ENCODE measurements at regions not wholly inside any gene's neighbourhood (a gene's known extent, or its start where the extent isn't known, plus 50 kb on each side); places are given as distances from the start of the nearest gene placed in this dataset.

- no peak for TF ChIP-seq CREB5 (CRISPR knock-in tag; IDR thresholded peaks at IDR 0.05; ENCODE audit: low read depth)
- TF ChIP-seq, protein P1, sequence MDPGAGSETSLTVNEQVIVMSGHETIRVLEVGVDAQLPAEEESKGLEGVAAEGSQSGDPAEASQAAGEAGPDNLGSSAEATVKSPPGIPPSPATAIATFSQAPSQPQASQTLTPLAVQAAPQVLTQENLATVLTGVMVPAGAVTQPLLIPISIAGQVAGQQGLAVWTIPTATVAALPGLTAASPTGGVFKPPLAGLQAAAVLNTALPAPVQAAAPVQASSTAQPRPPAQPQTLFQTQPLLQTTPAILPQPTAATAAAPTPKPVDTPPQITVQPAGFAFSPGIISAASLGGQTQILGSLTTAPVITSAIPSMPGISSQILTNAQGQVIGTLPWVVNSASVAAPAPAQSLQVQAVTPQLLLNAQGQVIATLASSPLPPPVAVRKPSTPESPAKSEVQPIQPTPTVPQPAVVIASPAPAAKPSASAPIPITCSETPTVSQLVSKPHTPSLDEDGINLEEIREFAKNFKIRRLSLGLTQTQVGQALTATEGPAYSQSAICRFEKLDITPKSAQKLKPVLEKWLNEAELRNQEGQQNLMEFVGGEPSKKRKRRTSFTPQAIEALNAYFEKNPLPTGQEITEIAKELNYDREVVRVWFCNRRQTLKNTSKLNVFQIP (CRISPR knock-in tag; IDR thresholded peaks at IDR 0.05; ENCODE audit: borderline replicate concordance, low read depth), result no peak
- TF ChIP-seq ARNTL (CRISPR knock-in tag; IDR thresholded peaks at IDR 0.05; ENCODE audit: borderline replicate concordance, low read depth), result no peak
- no peak for TF ChIP-seq ZNF565 (CRISPR knock-in tag; conservative IDR thresholded peaks at IDR 0.05; ENCODE audit: low read depth)
- TF ChIP-seq ESRRG (CRISPR knock-in tag; IDR thresholded peaks at IDR 0.05), result no peak
- no peak for TF ChIP-seq CSDC2 (CRISPR knock-in tag; IDR thresholded peaks at IDR 0.05)
- no peak for TF ChIP-seq PATZ1 (CRISPR knock-in tag; IDR thresholded peaks at IDR 0.05; ENCODE audit: borderline replicate concordance)
- no peak for TF ChIP-seq ISL1 (CRISPR knock-in tag; IDR thresholded peaks at IDR 0.05)
- TF ChIP-seq OSR1 (CRISPR knock-in tag; IDR thresholded peaks at IDR 0.05), result no peak
- no peak for TF ChIP-seq TOX (CRISPR knock-in tag; IDR thresholded peaks at IDR 0.05; ENCODE audit: borderline replicate concordance)
Observed at GRCh38 chr12:107402041-107403022, 283.3 kb upstream of the PWP1 start.
